NCI-H2227 (cell line): ENCODE measurements at regions not wholly inside any gene's neighbourhood (a gene's known extent, or its start where the extent isn't known, plus 50 kb on each side); places are given as distances from the start of the nearest gene placed in this dataset.

Experiments used
- DNase-seq: peaks from one replicate; lab custom pipeline; 2025; ENCODE audit not compliant: unreplicated experiment; lab: John Stamatoyannopoulos, UW

- no peak for DNase-seq
Measured at GRCh38 chrX:125778261-125778660, 387.8 kb downstream of the DCAF12L2 start.

- DNase-seq: no peak
Measured at GRCh38 chrX:125782184-125782583, 383.9 kb downstream of the DCAF12L2 start.

GRCh38 chrX:125786316-125786715, 379.8 kb downstream of the DCAF12L2 start:
- no peak for DNase-seq

- no peak for DNase-seq
Measured at GRCh38 chrX:125791787-125792186, 374.3 kb downstream of the DCAF12L2 start.

- no peak for DNase-seq
Measured at GRCh38 chrX:125810856-125811255, 355.2 kb downstream of the DCAF12L2 start.

GRCh38 chrX:125826080-125826479, 340.0 kb downstream of the DCAF12L2 start:
- DNase-seq: no peak

GRCh38 chrX:125826774-125827451, 339.2 kb downstream of the DCAF12L2 start:
- DNase-seq: no peak

GRCh38 chrX:125846271-125846670, 319.8 kb downstream of the DCAF12L2 start:
- no peak for DNase-seq

- no peak for DNase-seq
Measured at GRCh38 chrX:125850693-125851092, 315.4 kb downstream of the DCAF12L2 start.

GRCh38 chrX:125883169-125883568, 282.9 kb downstream of the DCAF12L2 start:
- DNase-seq: no peak

- DNase-seq: no peak
Measured at GRCh38 chrX:125894947-125895346, 271.1 kb downstream of the DCAF12L2 start.

- no peak for DNase-seq
Measured at GRCh38 chrX:125895518-125895917, 270.6 kb downstream of the DCAF12L2 start.

- DNase-seq: no peak
Measured at GRCh38 chrX:125926295-125926694, 239.8 kb downstream of the DCAF12L2 start.

- no peak for DNase-seq
Measured at GRCh38 chrX:125940985-125941384, 225.1 kb downstream of the DCAF12L2 start.

GRCh38 chrX:125947501-125947900, 218.6 kb downstream of the DCAF12L2 start:
- no peak for DNase-seq

GRCh38 chrX:125952973-125953372, 213.1 kb downstream of the DCAF12L2 start:
- DNase-seq: no peak

GRCh38 chrX:125953814-125954213, 212.3 kb downstream of the DCAF12L2 start:
- DNase-seq: no peak

- no peak for DNase-seq
Measured at GRCh38 chrX:125954236-125954635, 211.9 kb downstream of the DCAF12L2 start.

- DNase-seq: no peak
Measured at GRCh38 chrX:125977851-125978250, 188.2 kb downstream of the DCAF12L2 start.

- DNase-seq: no peak
Measured at GRCh38 chrX:125998432-125998831, 167.7 kb downstream of the DCAF12L2 start.

- no peak for DNase-seq
Measured at GRCh38 chrX:126027229-126027628, 138.9 kb downstream of the DCAF12L2 start.

GRCh38 chrX:126030021-126030420, 136.1 kb downstream of the DCAF12L2 start:
- DNase-seq: no peak

- DNase-seq: no peak
Measured at GRCh38 chrX:126063984-126064383, 102.1 kb downstream of the DCAF12L2 start.
